ENCODE measurements at regions not wholly inside any gene's neighbourhood (a gene's known extent, or its start where the extent isn't known, plus 50 kb on each side); places are given as distances from the start of the nearest gene placed in this dataset.

DNA sequence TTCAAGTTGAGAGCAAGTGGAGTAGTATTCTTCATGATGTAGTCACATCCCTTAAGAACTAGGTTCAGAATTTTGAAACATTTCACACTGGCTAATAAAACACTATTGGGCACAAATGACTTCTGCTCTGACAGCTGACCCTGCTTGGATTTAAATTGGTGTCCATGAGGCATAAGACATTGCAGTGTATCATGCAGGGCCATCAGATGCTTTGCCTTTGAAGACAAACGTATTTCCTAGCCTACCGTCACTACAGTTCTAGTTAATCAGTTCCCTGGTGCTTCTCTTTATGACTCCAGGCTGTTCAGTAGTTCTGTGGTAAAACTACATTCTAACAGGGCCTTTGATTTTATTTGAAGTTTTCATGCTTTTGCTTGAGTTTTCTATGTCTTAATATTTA lies 168.5 kb upstream of the ZNF804B start:
- TF ChIP-seq, protein P1, sequence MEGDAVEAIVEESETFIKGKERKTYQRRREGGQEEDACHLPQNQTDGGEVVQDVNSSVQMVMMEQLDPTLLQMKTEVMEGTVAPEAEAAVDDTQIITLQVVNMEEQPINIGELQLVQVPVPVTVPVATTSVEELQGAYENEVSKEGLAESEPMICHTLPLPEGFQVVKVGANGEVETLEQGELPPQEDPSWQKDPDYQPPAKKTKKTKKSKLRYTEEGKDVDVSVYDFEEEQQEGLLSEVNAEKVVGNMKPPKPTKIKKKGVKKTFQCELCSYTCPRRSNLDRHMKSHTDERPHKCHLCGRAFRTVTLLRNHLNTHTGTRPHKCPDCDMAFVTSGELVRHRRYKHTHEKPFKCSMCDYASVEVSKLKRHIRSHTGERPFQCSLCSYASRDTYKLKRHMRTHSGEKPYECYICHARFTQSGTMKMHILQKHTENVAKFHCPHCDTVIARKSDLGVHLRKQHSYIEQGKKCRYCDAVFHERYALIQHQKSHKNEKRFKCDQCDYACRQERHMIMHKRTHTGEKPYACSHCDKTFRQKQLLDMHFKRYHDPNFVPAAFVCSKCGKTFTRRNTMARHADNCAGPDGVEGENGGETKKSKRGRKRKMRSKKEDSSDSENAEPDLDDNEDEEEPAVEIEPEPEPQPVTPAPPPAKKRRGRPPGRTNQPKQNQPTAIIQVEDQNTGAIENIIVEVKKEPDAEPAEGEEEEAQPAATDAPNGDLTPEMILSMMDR (IDR thresholded peaks at IDR 0.05), result no peak
- TF ChIP-seq POLR2A (IDR thresholded peaks at IDR 0.05), result no peak
- TF ChIP-seq EP300 (IDR thresholded peaks at IDR 0.05), result no peak

All from ovary (tissue), 3 donors.